PFSK-1 (cell line): ENCODE measurements at regions not wholly inside any gene's neighbourhood (a gene's known extent, or its start where the extent isn't known, plus 50 kb on each side); places are given as distances from the start of the nearest gene placed in this dataset.

Experiments used
- POLR2AphosphoS5 ChIP-seq: IDR thresholded peaks from 2 replicates; pipeline ENCODE4 v1.6.1; 2012; ENCODE audit warnings: low read depth, mild to moderate bottlenecking, control low read depth, low read length, moderate library complexity
- SIN3A ChIP-seq: IDR thresholded peaks from 2 replicates; pipeline ENCODE4 v1.6.1; 2012; ENCODE audit warnings: mild to moderate bottlenecking, low read length, moderate library complexity, borderline replicate concordance; ENCODE audit not compliant: insufficient read depth
- TAF1 ChIP-seq: IDR thresholded peaks from 2 replicates; pipeline ENCODE4 v1.6.1; 2012; ENCODE audit warnings: low read length, control low read depth, borderline replicate concordance; ENCODE audit not compliant: insufficient read depth
- TF ChIP-seq, protein P1 (sequence below), 2 experiments: IDR thresholded peaks; 2 replicates each; pipeline versions ENCODE4 v1.6.1 to v1.8.0; 2011 to 2012; ENCODE audit warnings: low read depth in 2 of 2, low read length in 2 of 2, control low read depth in 1 of 2, inconsistent platforms in 1 of 2, mild to moderate bottlenecking in 1 of 2, moderate library complexity in 1 of 2; ENCODE audit not compliant: insufficient read depth in 1 of 2

DNA sequence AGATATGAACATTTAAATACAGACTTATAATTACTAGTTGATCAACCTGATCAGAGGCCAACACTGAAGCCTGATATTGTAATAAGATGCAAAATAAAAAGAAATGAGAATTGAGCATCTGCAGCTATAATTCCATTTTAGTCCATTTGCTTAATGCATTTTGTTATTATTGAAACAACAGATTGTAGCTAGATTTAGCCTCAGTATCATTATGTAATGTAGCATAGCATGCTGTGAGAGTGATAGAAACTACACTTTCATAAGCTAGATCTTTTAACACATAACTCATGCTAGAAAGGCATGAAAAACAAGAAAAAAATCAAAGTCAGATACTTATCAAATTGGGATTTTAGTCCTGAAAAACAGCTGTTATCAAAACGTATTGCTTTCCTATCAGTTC lies 292.7 kb upstream of the ADARB2 start:
- TF ChIP-seq POLR2AphosphoS5 (no peak), SIN3A (no peak), TAF1 (no peak)
- TF ChIP-seq, protein P1, sequence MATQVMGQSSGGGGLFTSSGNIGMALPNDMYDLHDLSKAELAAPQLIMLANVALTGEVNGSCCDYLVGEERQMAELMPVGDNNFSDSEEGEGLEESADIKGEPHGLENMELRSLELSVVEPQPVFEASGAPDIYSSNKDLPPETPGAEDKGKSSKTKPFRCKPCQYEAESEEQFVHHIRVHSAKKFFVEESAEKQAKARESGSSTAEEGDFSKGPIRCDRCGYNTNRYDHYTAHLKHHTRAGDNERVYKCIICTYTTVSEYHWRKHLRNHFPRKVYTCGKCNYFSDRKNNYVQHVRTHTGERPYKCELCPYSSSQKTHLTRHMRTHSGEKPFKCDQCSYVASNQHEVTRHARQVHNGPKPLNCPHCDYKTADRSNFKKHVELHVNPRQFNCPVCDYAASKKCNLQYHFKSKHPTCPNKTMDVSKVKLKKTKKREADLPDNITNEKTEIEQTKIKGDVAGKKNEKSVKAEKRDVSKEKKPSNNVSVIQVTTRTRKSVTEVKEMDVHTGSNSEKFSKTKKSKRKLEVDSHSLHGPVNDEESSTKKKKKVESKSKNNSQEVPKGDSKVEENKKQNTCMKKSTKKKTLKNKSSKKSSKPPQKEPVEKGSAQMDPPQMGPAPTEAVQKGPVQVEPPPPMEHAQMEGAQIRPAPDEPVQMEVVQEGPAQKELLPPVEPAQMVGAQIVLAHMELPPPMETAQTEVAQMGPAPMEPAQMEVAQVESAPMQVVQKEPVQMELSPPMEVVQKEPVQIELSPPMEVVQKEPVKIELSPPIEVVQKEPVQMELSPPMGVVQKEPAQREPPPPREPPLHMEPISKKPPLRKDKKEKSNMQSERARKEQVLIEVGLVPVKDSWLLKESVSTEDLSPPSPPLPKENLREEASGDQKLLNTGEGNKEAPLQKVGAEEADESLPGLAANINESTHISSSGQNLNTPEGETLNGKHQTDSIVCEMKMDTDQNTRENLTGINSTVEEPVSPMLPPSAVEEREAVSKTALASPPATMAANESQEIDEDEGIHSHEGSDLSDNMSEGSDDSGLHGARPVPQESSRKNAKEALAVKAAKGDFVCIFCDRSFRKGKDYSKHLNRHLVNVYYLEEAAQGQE (IDR thresholded peaks at IDR 0.05; ENCODE audit: insufficient read depth in 1 of 2, low read depth in 2 of 2, low read length in 2 of 2): no peak
